ENCODE measurements at regions not wholly inside any gene's neighbourhood (a gene's known extent, or its start where the extent isn't known, plus 50 kb on each side); places are given as distances from the start of the nearest gene placed in this dataset.
A peak's percentile ranks its signal among the peaks of the same experiment; 100 is the strongest.

- Histone ChIP-seq H3K9ac (no peak overlapping the region), H3K36me3 (no peaks in the 10 kb centered on the region), H4K20me1 (ENCODE audit: low read depth) (no peaks in the 10 kb centered on the region), H3F3A (ENCODE audit: low read depth) (no peaks in the 10 kb centered on the region), H3K9me3 (ENCODE audit: low read depth) (no peaks in the 10 kb centered on the region), H3K79me2 (ENCODE audit: low read depth) (no peaks in the 10 kb centered on the region), H3K4me2 (no peak overlapping the region), H3K4me3 (no peak overlapping the region), H3K4me1 (no peaks in the 10 kb centered on the region), H3K27ac (no peak overlapping the region), H3K27me3 (no peaks in the 10 kb centered on the region), H2AFZ (replicated peaks) (peak overlapping the region; percentile 4)
- no peak overlapping the region for H3K4me3 Mint-ChIP-seq
- DNase-seq (ENCODE audit: low spot score), result no peak
- peaks cover 4% of the 10 kb centered on the region for H3K9me3 Mint-ChIP-seq
- H3K27me3 Mint-ChIP-seq (ENCODE audit: insufficient read depth, low read depth), result no peaks in the 10 kb centered on the region
- H3K27ac Mint-ChIP-seq, result no peak overlapping the region
- no peaks in the 10 kb centered on the region for H3K4me1 Mint-ChIP-seq
- TF ChIP-seq CTCF (IDR thresholded peaks at IDR 0.05) (no peak), EZH2 (IDR thresholded peaks at IDR 0.05) (no peak), EZH2phosphoT487 (IDR thresholded peaks at IDR 0.05) (no peak)
- no peaks in the 10 kb centered on the region for H3K36me3 Mint-ChIP-seq
These were observed 94.1 kb downstream of the PYDC2 start for GRCh38 chr3:191555037-191555436.

GRCh38 chr3:191557322-191557721 lies 96.4 kb downstream of the PYDC2 start:
- H3K4me1 Mint-ChIP-seq, result no peaks in the 10 kb centered on the region
- Histone ChIP-seq H3K27me3 (no peaks in the 10 kb centered on the region), H2AFZ (replicated peaks) (no peak overlapping the region), H3F3A (ENCODE audit: low read depth) (no peaks in the 10 kb centered on the region), H4K20me1 (ENCODE audit: low read depth) (no peaks in the 10 kb centered on the region), H3K9me3 (ENCODE audit: low read depth) (no peaks in the 10 kb centered on the region), H3K4me2 (no peak overlapping the region), H3K27ac (no peak overlapping the region), H3K79me2 (ENCODE audit: low read depth) (no peaks in the 10 kb centered on the region), H3K4me1 (no peaks in the 10 kb centered on the region), H3K9ac (no peak overlapping the region), H3K4me3 (no peak overlapping the region), H3K36me3 (no peaks in the 10 kb centered on the region)
- H3K9me3 Mint-ChIP-seq, result peaks cover 5% of the 10 kb centered on the region
- TF ChIP-seq EZH2phosphoT487 (IDR thresholded peaks at IDR 0.05), result no peak
- no peak for TF ChIP-seq EZH2 (IDR thresholded peaks at IDR 0.05)
- no peak for TF ChIP-seq CTCF (IDR thresholded peaks at IDR 0.05)
- H3K36me3 Mint-ChIP-seq, result no peaks in the 10 kb centered on the region
- H3K27me3 Mint-ChIP-seq (ENCODE audit: insufficient read depth, low read depth), result no peaks in the 10 kb centered on the region
- no peak for DNase-seq (ENCODE audit: low spot score)
- H3K4me3 Mint-ChIP-seq, result no peak overlapping the region
- H3K27ac Mint-ChIP-seq, result no peak overlapping the region

DNA sequence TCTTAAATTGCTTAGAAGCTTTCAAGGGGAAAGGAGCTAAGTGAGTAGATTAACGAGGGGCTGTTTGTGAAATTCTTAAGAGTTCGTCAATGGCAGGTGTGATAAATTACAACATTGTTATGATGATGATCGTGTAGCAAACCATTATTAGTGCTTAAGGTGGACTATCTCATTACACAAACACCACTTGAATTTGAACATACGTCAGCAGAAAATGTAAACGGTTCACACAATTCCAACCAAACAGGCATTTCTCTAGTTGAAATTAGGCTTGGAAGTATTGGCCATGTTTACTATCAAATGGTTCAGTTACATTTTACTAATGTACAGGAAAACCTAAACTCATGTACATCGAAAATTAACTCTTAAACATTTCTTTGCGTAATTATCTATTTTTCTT lies 102.8 kb downstream of the PYDC2 start:
- TF ChIP-seq CTCF (IDR thresholded peaks at IDR 0.05) (no peak), EZH2 (IDR thresholded peaks at IDR 0.05) (no peak), EZH2phosphoT487 (IDR thresholded peaks at IDR 0.05) (no peak)
- Histone ChIP-seq H3F3A (ENCODE audit: low read depth) (no peaks in the 10 kb centered on the region), H3K9me3 (ENCODE audit: low read depth) (no peaks in the 10 kb centered on the region), H3K36me3 (no peaks in the 10 kb centered on the region), H3K27me3 (no peaks in the 10 kb centered on the region), H4K20me1 (ENCODE audit: low read depth) (no peaks in the 10 kb centered on the region), H3K9ac (no peak overlapping the region), H3K27ac (no peak overlapping the region), H3K79me2 (ENCODE audit: low read depth) (no peaks in the 10 kb centered on the region), H3K4me3 (no peak overlapping the region), H2AFZ (replicated peaks) (no peak overlapping the region), H3K4me2 (no peak overlapping the region), H3K4me1 (no peaks in the 10 kb centered on the region)
- H3K27me3 Mint-ChIP-seq (ENCODE audit: insufficient read depth, low read depth), result no peaks in the 10 kb centered on the region
- no peak overlapping the region for H3K4me3 Mint-ChIP-seq
- H3K4me1 Mint-ChIP-seq, result no peaks in the 10 kb centered on the region
- no peaks in the 10 kb centered on the region for H3K36me3 Mint-ChIP-seq
- peaks cover 7% of the 10 kb centered on the region for H3K9me3 Mint-ChIP-seq
- DNase-seq (ENCODE audit: low spot score), result no peak
- no peak overlapping the region for H3K27ac Mint-ChIP-seq

- no peaks in the 10 kb centered on the region for H3K4me1 Mint-ChIP-seq
- TF ChIP-seq EZH2 (IDR thresholded peaks at IDR 0.05), result no peak
- no peak for TF ChIP-seq EZH2phosphoT487 (IDR thresholded peaks at IDR 0.05)
- TF ChIP-seq CTCF (IDR thresholded peaks at IDR 0.05), result no peak
- H3K9me3 Mint-ChIP-seq, result peaks cover 7% of the 10 kb centered on the region
These were observed 105.5 kb downstream of the PYDC2 start for GRCh38 chr3:191566469-191566868.

More at GRCh38 chr3:191566469-191566868, 105.5 kb downstream of the PYDC2 start:
- Histone ChIP-seq H3K27me3 (no peaks in the 10 kb centered on the region), H3F3A (ENCODE audit: low read depth) (no peaks in the 10 kb centered on the region), H2AFZ (replicated peaks) (no peak overlapping the region), H3K4me2 (no peak overlapping the region), H3K4me3 (no peak overlapping the region), H3K27ac (no peak overlapping the region), H3K9ac (no peak overlapping the region), H3K36me3 (no peaks in the 10 kb centered on the region), H3K79me2 (ENCODE audit: low read depth) (no peaks in the 10 kb centered on the region), H4K20me1 (ENCODE audit: low read depth) (no peaks in the 10 kb centered on the region), H3K4me1 (no peaks in the 10 kb centered on the region), H3K9me3 (ENCODE audit: low read depth) (no peaks in the 10 kb centered on the region)
- H3K27me3 Mint-ChIP-seq (ENCODE audit: insufficient read depth, low read depth), result peaks cover 2% of the 10 kb centered on the region
- H3K36me3 Mint-ChIP-seq, result peaks cover 2% of the 10 kb centered on the region
- DNase-seq (ENCODE audit: low spot score), result no peak
- no peak overlapping the region for H3K27ac Mint-ChIP-seq
- no peak overlapping the region for H3K4me3 Mint-ChIP-seq

All from neural progenitor cell (in vitro differentiated cells).